HepG2 (cell line): ENCODE measurements at regions not wholly inside any gene's neighbourhood (a gene's known extent, or its start where the extent isn't known, plus 50 kb on each side); places are given as distances from the start of the nearest gene placed in this dataset.
A peak's percentile ranks its signal among the peaks of the same experiment; 100 is the strongest.

Experiments used
- ATAC-seq: fragments of 200-7000 bp; cut with Tn5 transposase; 3 replicates; pipeline ENCODE4 v1.9.1; 2020; ENCODE audit warnings: mild to moderate bottlenecking, moderate library complexity
- BruUV-seq: library from RNA; stranded (reverse); fragments of 400-500 nt; replicated peaks from 2 replicates; lab custom pipeline; 2021; lab: Mats Ljungman, UMichigan
- CTCF ChIA-PET: fragments of 300-600 bp; formaldehyde crosslinking; extraction: SDS; loops from one replicate; lab custom pipeline; 2021; ENCODE audit warnings: low total read pairs, inconsistent platforms, low intra/inter-chr PET ratio; lab: Yijun Ruan, JAX
- POLR2A ChIA-PET: fragments of 350-600 bp; sonication (Branson Sonifier 250); formaldehyde crosslinking; loops from one replicate; lab custom pipeline; 2020; ENCODE audit warnings: antibody characterized with exemption, inconsistent platforms; lab: Yijun Ruan, JAX
- DNase-seq: peaks from one replicate; pipeline ENCODE4 v3.0.0-alpha.2; 2015; ENCODE audit warnings: low spot score
- FAIRE-seq: peaks from 3 replicates; lab custom pipeline; 2011; peaks lifted over from hg19 to GRCh38; lab: Jason Lieb, UNC
- H2AFZ ChIP-seq: one replicate; pipeline ENCODE4 v1.6.1; 2011; ENCODE audit warnings: low read length, inconsistent platforms
- H3K27ac ChIP-seq: fragments of 300-600 bp; 3 replicates; pipeline ENCODE4 v1.8.0; 2011; ENCODE audit warnings: mixed run types, mild to moderate bottlenecking, mixed read lengths, low read length, inconsistent platforms; ENCODE audit not compliant: insufficient read depth; ENCODE audit errors: extremely low read length
- H3K27me3 ChIP-seq, 2 experiments: fragments of 200-600 bp in 1 of 2; 2 replicates in 1 of 2; 3 replicates in 1 of 2; pipeline versions ENCODE4 v1.6.0 to v1.8.0; 2011; ENCODE audit warnings: low read length in 2 of 2, mild to moderate bottlenecking in 2 of 2, moderate library complexity in 2 of 2, inconsistent platforms in 1 of 2; ENCODE audit not compliant: insufficient read depth in 2 of 2, control insufficient read depth in 1 of 2
- H3K36me3 ChIP-seq, 2 experiments: fragments of 200-600 bp in 1 of 2; replicated peaks in 1 of 2; 2 replicates in 1 of 2; 3 replicates in 1 of 2; pipeline versions ENCODE4 v1.5.1 to v1.8.0; 2011; ENCODE audit warnings: low read length in 2 of 2, inconsistent platforms in 1 of 2; ENCODE audit not compliant: insufficient read depth in 2 of 2, control insufficient read depth in 1 of 2
- H3K4me1 ChIP-seq: 2 replicates; pipeline ENCODE4 v1.5.1; 2012; ENCODE audit warnings: low read length, inconsistent platforms; ENCODE audit not compliant: insufficient read depth
- H3K4me2 ChIP-seq: 2 replicates; pipeline ENCODE4 v1.6.0; 2011; ENCODE audit warnings: low read depth, low read length, inconsistent platforms
- H3K4me3 ChIP-seq, 3 experiments: fragments of 200-600 bp in 1 of 3; sonication (generic), shearing (Covaris generic) in 1 of 3; replicated peaks in 1 of 3; 2 replicates each; pipeline ENCODE4 v1.5.1; 2011 to 2016; ENCODE audit warnings: low read length in 3 of 3, inconsistent platforms in 2 of 3, low read depth in 2 of 3, mild to moderate bottlenecking in 2 of 3, control low read depth in 1 of 3, mixed read lengths in 1 of 3; ENCODE audit not compliant: insufficient read depth in 1 of 3
- H3K79me2 ChIP-seq: one replicate; pipeline ENCODE4 v1.6.1; 2011; ENCODE audit warnings: low read length, inconsistent platforms; ENCODE audit not compliant: insufficient read depth
- H3K9ac ChIP-seq: 2 replicates; pipeline ENCODE4 v1.6.0; 2011; ENCODE audit warnings: mild to moderate bottlenecking, low read depth, low read length, inconsistent platforms; ENCODE audit not compliant: insufficient read depth
- H3K9me3 ChIP-seq: 2 replicates; pipeline ENCODE4 v1.5.1; 2012; ENCODE audit warnings: mild to moderate bottlenecking, low read length
- H4K20me1 ChIP-seq: 2 replicates; pipeline ENCODE4 v1.6.0; 2011; ENCODE audit warnings: inconsistent platforms, mild to moderate bottlenecking, low read length, moderate library complexity; ENCODE audit not compliant: insufficient read depth
- CC2D1A ChIP-seq: sonication (generic); formaldehyde crosslinking; IDR thresholded peaks from 2 replicates; pipeline ENCODE4 v1.8.1; 2023; ENCODE audit warnings: mild to moderate bottlenecking, missing genetic modification reagents
- CEBPB ChIP-seq: IDR thresholded peaks from 2 replicates; pipeline ENCODE4 v1.6.1; 2011; ENCODE audit warnings: low read depth, low read length, improper control_type of control experiment, borderline replicate concordance
- ETV6 ChIP-seq: sonication (generic); formaldehyde crosslinking; conservative IDR thresholded peaks from 2 replicates; pipeline ENCODE4 v1.4.0; 2020; ENCODE audit warnings: missing genetic modification reagents
- FOXK1 ChIP-seq: sonication (generic); formaldehyde crosslinking; IDR thresholded peaks from 2 replicates; pipeline ENCODE4 v1.4.0; 2020; ENCODE audit warnings: low read depth, missing genetic modification reagents, borderline replicate concordance
- NCOA1 ChIP-seq: sonication (generic); formaldehyde crosslinking; IDR thresholded peaks from 2 replicates; pipeline ENCODE4 v1.9.0; 2021; ENCODE audit warnings: missing genetic modification reagents
- NFYB ChIP-seq: sonication (generic); formaldehyde crosslinking; IDR thresholded peaks from 2 replicates; pipeline ENCODE4 v1.4.0; 2020; ENCODE audit warnings: missing genetic modification reagents
- RORA ChIP-seq: sonication (generic); formaldehyde crosslinking; IDR thresholded peaks from 2 replicates; pipeline ENCODE4 v1.5.0; 2020; ENCODE audit warnings: mild to moderate bottlenecking, missing genetic modification reagents, moderate library complexity
- TSC22D2 ChIP-seq: sonication (generic); formaldehyde crosslinking; IDR thresholded peaks from 2 replicates; pipeline ENCODE4 v1.5.1; 2020; ENCODE audit warnings: missing genetic modification reagents, mild to moderate bottlenecking, borderline replicate concordance
- XBP1 ChIP-seq: sonication (generic); formaldehyde crosslinking; IDR thresholded peaks from 2 replicates; pipeline ENCODE4 v1.5.0; 2020; ENCODE audit warnings: missing genetic modification reagents
- ZNF264 ChIP-seq: sonication (generic); formaldehyde crosslinking; IDR thresholded peaks from 2 replicates; pipeline ENCODE4 v1.4.0; 2020; ENCODE audit warnings: missing genetic modification reagents
- ZNF598 ChIP-seq: sonication (generic); formaldehyde crosslinking; IDR thresholded peaks from 2 replicates; pipeline ENCODE4 v1.5.1; 2020; ENCODE audit warnings: mild to moderate bottlenecking, missing genetic modification reagents, borderline replicate concordance
- ZNF644 ChIP-seq: IDR thresholded peaks from 2 replicates; pipeline ENCODE4 v1.6.1; 2016; ENCODE audit warnings: low read depth
- ZNF781 ChIP-seq: sonication (generic); formaldehyde crosslinking; IDR thresholded peaks from 2 replicates; pipeline ENCODE4 v1.5.1; 2020; ENCODE audit warnings: borderline replicate concordance, mild to moderate bottlenecking, missing genetic modification reagents; ENCODE audit errors: not compliant biosample characterization
- ZNF879 ChIP-seq: sonication (generic); formaldehyde crosslinking; IDR thresholded peaks from 2 replicates; pipeline ENCODE4 v1.8.1; 2023; ENCODE audit warnings: missing genetic modification reagents
- WGBS: methylation state at CpG from one replicate; pipeline ENCODE4 v1.1.6; 2017; ENCODE audit warnings: low lambda C conversion rate; 5-methylcytosine and 5-hydroxymethylcytosine counted together
- in situ Hi-C: cut with HindIII; loops from 2 replicates; pipeline ENCODE4 v1.10.0; 2017; ENCODE audit warnings: low pct_unique_long_range_greater_than_20kb; ENCODE audit not compliant: extremely low pct_ligation_motif_present
- intact Hi-C: fragments of 100-400 bp; cut with micrococcal nuclease; formaldehyde crosslinking; loops from one replicate; pipeline ENCODE4 v1.10.0; 2022; ENCODE audit not compliant: unreplicated experiment
- TF ChIP-seq, protein P1 (sequence below): sonication (generic); formaldehyde crosslinking; IDR thresholded peaks from 2 replicates; pipeline ENCODE4 v1.5.0; 2020; ENCODE audit warnings: missing genetic modification reagents, mild to moderate bottlenecking, borderline replicate concordance
- TF ChIP-seq, protein P2 (sequence below): sonication (generic); formaldehyde crosslinking; IDR thresholded peaks from 2 replicates; pipeline ENCODE4 v1.5.0; 2020; ENCODE audit warnings: missing genetic modification reagents, mild to moderate bottlenecking, borderline replicate concordance

DNA sequence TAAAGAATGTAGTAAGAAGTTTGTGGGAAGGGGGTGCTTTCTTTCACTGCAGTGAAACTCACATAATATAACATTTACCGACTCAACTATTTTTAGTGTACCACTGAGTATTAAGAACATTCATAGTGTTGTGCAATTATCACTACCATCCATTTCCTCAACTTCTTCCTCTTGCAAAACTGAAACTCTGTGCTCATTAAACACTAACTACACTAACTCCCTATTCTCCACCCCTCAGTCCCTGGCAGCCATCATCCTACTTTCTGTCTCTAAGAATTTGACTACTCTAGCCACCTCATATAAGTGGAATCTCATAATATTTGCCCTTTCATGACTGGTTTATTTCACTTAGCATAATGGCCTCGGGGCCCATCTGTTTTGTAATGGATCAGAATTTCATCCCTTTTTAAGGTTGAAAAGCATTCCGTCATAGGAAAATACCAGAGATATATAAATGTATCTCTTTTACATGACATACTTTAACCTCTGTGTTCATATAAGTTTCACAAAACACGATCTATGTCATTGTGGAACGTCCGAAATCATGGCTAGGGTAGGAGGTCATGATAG lies 56.3 kb upstream of the DIRAS2 start:
- H3K79me2 ChIP-seq: no peaks in the 10 kb centered on the region
- TF ChIP-seq CEBPB (0 out of 2 replicates have a peak, but pooled peaks have one; percentile 8), ZNF598 (CRISPR knock-in tag) (no peak)
- TF ChIP-seq, all 625 proteins: peak for 1
- no peak overlapping the region for H3K9ac ChIP-seq
- DNase-seq (no peak), ATAC-seq (no peak), FAIRE-seq (no peak)
- no peak overlapping the region for H3K27ac ChIP-seq
- H4K20me1 ChIP-seq: no peaks in the 10 kb centered on the region
- WGBS: 31% methylated on average over 6 of the region's 6 CpGs
- no peaks in the 10 kb centered on the region for H3K4me1 ChIP-seq
- H3K9me3 ChIP-seq: no peaks in the 10 kb centered on the region
- intact Hi-C loops (no loop called here), in situ Hi-C loops (no loop called here)
- no peaks in the 10 kb centered on the region for H3K36me3 ChIP-seq
- no TSS peak for BruUV-seq
- CTCF ChIA-PET: no interaction called here
- no peak overlapping the region for H2AFZ ChIP-seq
- POLR2A ChIA-PET: no interaction called here
- 0 out of 5 replicates have a peak, but pooled peaks cover 0 to 4% of the 10 kb centered on the region in 2 experiments for H3K27me3 ChIP-seq
- H3K4me2 ChIP-seq: no peak overlapping the region
- H3K4me3 ChIP-seq: no peak overlapping the region

DNA sequence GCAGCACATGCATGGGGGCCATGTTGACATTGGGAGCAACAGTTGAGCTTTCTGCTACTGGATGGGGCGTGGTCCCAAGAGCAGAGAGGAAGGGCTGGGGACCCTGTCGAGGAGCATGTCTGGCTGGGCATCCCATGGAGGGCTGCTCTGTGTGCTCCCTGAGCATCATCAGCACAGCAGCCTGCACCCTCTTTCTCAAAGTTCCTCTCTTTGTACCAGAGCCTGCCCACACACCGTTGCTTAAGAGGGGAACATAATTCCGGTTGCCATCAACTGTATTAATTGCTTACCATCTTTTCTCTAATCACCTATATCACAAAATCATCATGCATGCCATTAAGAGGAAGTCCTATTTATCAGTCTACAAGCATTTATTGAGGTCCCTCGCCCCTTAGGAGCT lies 55.2 kb upstream of the DIRAS2 start:
- Histone ChIP-seq H3K9me3 (no peaks in the 10 kb centered on the region), H4K20me1 (no peaks in the 10 kb centered on the region), H3K9ac (no peak overlapping the region), H3K4me1 (no peaks in the 10 kb centered on the region), H3K27me3 (0 out of 5 replicates have a peak, but pooled peaks cover 0 to 4% of the 10 kb centered on the region in 2 experiments), H3K27ac (no peak overlapping the region), H3K36me3 (no peaks in the 10 kb centered on the region), H2AFZ (no peak overlapping the region), H3K4me2 (no peak overlapping the region), H3K4me3 (no peak overlapping the region), H3K79me2 (no peaks in the 10 kb centered on the region)
- no peak for TF ChIP-seq ZNF879 (CRISPR knock-in tag)
- no peak for TF ChIP-seq RORA
- TF ChIP-seq XBP1: no peak
- no peak for TF ChIP-seq ZNF264 (CRISPR knock-in tag)
- TF ChIP-seq TSC22D2: no peak
- no peak for TF ChIP-seq ZNF781 (CRISPR knock-in tag)
- no peak for TF ChIP-seq FOXK1 (CRISPR knock-in tag)
- TF ChIP-seq, protein P1, sequence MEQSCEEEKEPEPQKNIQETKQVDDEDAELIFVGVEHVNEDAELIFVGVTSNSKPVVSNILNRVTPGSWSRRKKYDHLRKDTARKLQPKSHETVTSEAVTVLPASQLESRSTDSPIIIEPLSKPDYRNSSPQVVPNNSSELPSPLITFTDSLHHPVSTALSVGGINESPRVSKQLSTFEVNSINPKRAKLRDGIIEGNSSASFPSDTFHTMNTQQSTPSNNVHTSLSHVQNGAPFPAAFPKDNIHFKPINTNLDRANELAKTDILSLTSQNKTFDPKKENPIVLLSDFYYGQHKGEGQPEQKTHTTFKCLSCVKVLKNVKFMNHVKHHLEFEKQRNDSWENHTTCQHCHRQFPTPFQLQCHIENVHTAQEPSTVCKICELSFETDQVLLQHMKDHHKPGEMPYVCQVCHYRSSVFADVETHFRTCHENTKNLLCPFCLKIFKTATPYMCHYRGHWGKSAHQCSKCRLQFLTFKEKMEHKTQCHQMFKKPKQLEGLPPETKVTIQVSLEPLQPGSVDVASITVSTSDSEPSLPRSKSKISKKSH (CRISPR knock-in tag): no peak
- TF ChIP-seq CC2D1A (CRISPR knock-in tag): no peak
- TF ChIP-seq ETV6 (CRISPR knock-in tag): no peak
- TF ChIP-seq NFYB (CRISPR knock-in tag): no peak
- TF ChIP-seq ZNF644: no peak
- TF ChIP-seq NCOA1 (CRISPR knock-in tag): no peak
- TF ChIP-seq, protein P2, sequence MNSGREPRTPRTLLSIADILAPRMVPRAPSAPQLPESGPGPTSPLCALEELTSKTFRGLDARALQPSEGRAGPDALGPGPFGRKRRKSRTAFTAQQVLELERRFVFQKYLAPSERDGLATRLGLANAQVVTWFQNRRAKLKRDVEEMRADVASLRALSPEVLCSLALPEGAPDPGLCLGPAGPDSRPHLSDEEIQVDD (CRISPR knock-in tag): no peak
- in situ Hi-C loops (no loop called here), intact Hi-C loops (no loop called here)
- WGBS: 9% methylated on average over 5 of the region's 5 CpGs
- CTCF ChIA-PET: no interaction called here
- DNase-seq (no peak), ATAC-seq (no peak), FAIRE-seq (no peak)
- BruUV-seq: no TSS peak
- POLR2A ChIA-PET: no interaction called here
